Natural killer cell treated with Interleukin-12 subunit alpha and Interleukin-12 subunit beta and Interleukin-15 and Interleukin-18, amount 100 ng/mL, for 72 hours (primary cell): ENCODE measurements at regions not wholly inside any gene's neighbourhood (a gene's known extent, or its start where the extent isn't known, plus 50 kb on each side); places are given as distances from the start of the nearest gene placed in this dataset.

ENCODE experiments used
- ATAC-seq, 2 donors: fragments of 150-1000 bp; cut with Tn5 transposase in 1 of 2; sonication (Bioruptor Pico), chemical (Tn5 transposase) in 1 of 2; 2 replicates each; pipeline ENCODE4 v1.10.0; 2021
- DNase-seq: peaks from one replicate; pipeline ENCODE4 v3.0.0; 2022; ENCODE audit warnings: low spot score
- H3K27ac Mint-ChIP-seq, 2 donors: 1 replicate in 1 of 2; 2 replicates in 1 of 2; pipeline ENCODE4 v1.8.0; 2022; ENCODE audit warnings: mixed read lengths in 2 of 2, mild to moderate bottlenecking in 1 of 2, moderate library complexity in 1 of 2
- H3K27me3 Mint-ChIP-seq, 2 donors: 1 replicate in 1 of 2; 2 replicates in 1 of 2; pipeline ENCODE4 v1.8.0; 2022; ENCODE audit warnings: mixed read lengths in 2 of 2
- H3K36me3 Mint-ChIP-seq: one replicate; pipeline ENCODE4 v1.8.0; 2022; ENCODE audit warnings: mixed read lengths
- H3K4me1 Mint-ChIP-seq, 2 donors: 1 replicate in 1 of 2; 2 replicates in 1 of 2; pipeline ENCODE4 v1.8.0; 2022; ENCODE audit warnings: low read depth in 2 of 2, mixed read lengths in 2 of 2, mild to moderate bottlenecking in 1 of 2
- H3K4me3 Mint-ChIP-seq: one replicate; pipeline ENCODE4 v1.8.0; 2022; ENCODE audit warnings: mixed read lengths
- H3K9me3 Mint-ChIP-seq: 2 replicates; pipeline ENCODE4 v1.8.0; 2022; ENCODE audit warnings: mixed read lengths

GRCh38 chr5:8749556-8749955, 796.3 kb downstream of the SEMA5A start:
- H3K4me1 Mint-ChIP-seq, result no peaks in the 10 kb centered on the region

DNA sequence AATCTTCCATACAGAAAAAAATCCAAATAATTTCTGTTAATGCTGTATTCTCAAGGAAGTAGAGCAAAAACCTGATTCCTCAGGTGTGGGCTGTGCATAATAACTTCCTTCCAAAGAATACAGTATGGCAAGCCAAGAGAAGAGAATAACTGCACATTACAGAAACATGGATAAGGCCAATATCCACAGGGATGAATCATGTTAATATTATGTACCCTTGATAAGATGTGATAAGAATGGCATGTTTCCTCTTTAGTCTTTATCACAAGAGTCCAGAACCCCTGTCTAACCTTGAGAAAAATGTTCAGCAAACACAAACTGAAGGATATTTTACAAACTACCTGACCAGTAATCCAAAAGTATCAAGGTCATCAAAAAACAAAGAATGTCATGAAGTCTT, 795.8 kb downstream of the SEMA5A start:
- ATAC-seq, result no peak
- Mint-ChIP-seq H3K4me1 (no peaks in the 10 kb centered on the region), H3K9me3 (peaks cover 18% of the 10 kb centered on the region), H3K27ac (no peak overlapping the region), H3K4me3 (no peak overlapping the region), H3K27me3 (no peaks in the 10 kb centered on the region), H3K36me3 (no peaks in the 10 kb centered on the region)
- no peak for DNase-seq

More at GRCh38 chr5:8749556-8749955, 796.3 kb downstream of the SEMA5A start:
- no peaks in the 10 kb centered on the region for H3K27me3 Mint-ChIP-seq
- no peak overlapping the region for H3K4me3 Mint-ChIP-seq
- ATAC-seq (no peak), DNase-seq (no peak)
- H3K9me3 Mint-ChIP-seq, result peaks cover 16% of the 10 kb centered on the region
- H3K27ac Mint-ChIP-seq, result no peak overlapping the region
- H3K36me3 Mint-ChIP-seq, result no peaks in the 10 kb centered on the region

DNA sequence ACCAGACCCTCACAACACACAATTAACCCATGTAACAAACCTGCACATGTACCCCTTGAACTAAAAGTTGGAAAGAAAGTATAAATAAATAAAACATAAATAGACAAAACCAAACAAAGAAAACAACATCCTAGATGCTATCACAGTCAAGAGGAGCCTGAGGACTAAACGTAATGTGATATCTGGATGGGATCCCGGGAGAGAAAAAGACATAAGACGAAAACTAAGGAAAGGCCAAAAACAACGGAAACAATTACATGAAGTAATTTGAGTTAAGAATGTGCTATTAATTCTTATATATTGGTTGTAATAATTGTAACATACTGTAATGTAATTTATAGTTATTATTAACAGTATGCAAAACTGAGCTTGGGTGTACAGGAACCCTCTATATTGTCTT, 793.9 kb downstream of the SEMA5A start:
- no peaks in the 10 kb centered on the region for H3K4me1 Mint-ChIP-seq
- ATAC-seq, result no peak
- H3K27ac Mint-ChIP-seq, result no peak overlapping the region
- no peaks in the 10 kb centered on the region for H3K27me3 Mint-ChIP-seq
- H3K4me3 Mint-ChIP-seq, result no peak overlapping the region
- no peak for DNase-seq
- no peaks in the 10 kb centered on the region for H3K36me3 Mint-ChIP-seq
- H3K9me3 Mint-ChIP-seq, result peaks cover 21% of the 10 kb centered on the region

DNA sequence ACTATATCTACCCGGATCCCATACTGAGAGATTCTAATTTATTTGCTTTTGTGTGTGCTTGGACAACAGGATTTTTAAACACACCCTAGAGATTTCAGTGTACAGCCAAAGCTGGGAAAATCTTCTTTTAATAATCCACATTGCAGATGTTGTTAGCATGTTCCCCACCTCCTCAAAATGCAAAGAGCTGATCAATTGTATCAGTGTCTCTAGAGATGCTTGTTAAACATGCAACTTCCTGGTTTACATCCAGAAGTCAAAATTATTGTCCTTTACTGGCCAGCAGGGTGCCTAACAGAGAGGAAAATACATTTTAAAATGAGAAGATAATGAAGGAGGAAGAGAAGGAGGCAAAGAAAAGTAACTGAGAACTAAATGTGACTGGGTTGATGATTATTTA, 793.3 kb downstream of the SEMA5A start:
- ATAC-seq (no peak), DNase-seq (no peak)
- Mint-ChIP-seq H3K9me3 (peaks cover 23% of the 10 kb centered on the region), H3K27ac (no peak overlapping the region), H3K4me3 (no peak overlapping the region), H3K4me1 (no peaks in the 10 kb centered on the region), H3K36me3 (no peaks in the 10 kb centered on the region), H3K27me3 (no peaks in the 10 kb centered on the region)

DNA sequence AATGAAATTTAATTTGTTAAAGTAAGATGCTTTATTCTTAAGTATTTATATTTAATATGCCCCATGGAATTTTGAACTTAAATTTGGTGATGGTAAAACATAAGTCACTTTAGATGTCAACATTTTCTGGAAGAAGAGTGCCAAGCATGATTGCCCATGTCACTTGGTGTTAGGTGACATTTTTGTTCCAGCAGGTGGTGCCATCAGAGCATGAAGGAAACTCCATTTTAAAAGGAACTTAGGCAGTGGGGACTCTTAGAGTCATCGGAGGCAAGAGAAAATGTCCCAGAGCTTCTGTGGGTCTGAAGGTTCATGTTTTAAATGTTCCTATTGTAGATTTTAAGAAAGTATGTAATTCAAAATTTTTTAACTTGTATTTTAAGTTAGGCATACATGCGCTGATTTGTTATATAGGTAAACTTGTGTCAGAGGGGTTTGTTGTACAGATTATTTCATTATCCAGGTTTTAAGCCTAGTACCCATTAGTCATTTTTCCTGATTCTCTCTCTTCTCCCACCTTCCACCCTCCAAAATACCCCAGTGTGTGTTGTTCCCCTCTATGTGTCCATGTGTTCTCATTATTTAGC, 789.3 kb downstream of the SEMA5A start:
- DNase-seq, result no peak
- H3K27me3 Mint-ChIP-seq, result no peaks in the 10 kb centered on the region
- no peak overlapping the region for H3K27ac Mint-ChIP-seq
- no peak for ATAC-seq
- H3K36me3 Mint-ChIP-seq, result peaks cover 7% of the 10 kb centered on the region
- H3K9me3 Mint-ChIP-seq, result peaks cover 26% of the 10 kb centered on the region
- H3K4me3 Mint-ChIP-seq, result no peak overlapping the region
- no peaks in the 10 kb centered on the region for H3K4me1 Mint-ChIP-seq

DNA sequence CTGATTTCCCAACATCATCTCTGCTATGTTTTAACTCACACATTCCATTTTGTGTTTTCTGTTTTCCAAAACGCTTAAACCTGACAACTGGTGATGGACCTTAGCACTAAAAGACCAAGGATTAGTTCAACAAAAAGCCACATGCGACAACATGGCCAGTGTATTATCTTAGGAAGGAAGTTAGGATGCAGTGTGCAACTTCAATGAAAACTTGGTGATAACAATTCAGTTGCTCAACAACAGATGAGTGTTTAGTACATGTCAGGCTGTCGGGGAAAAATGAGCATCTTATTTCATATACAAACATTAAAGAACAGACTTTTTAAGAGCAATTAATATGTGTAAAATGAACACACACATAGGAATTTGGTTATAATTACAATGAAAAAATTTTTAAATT, 780.0 kb downstream of the SEMA5A start:
- Mint-ChIP-seq H3K9me3 (peaks cover 16% of the 10 kb centered on the region), H3K27ac (no peak overlapping the region), H3K4me3 (no peak overlapping the region), H3K4me1 (no peaks in the 10 kb centered on the region), H3K36me3 (no peaks in the 10 kb centered on the region), H3K27me3 (no peaks in the 10 kb centered on the region)
- ATAC-seq (no peak), DNase-seq (no peak)

- no peak for ATAC-seq
- Mint-ChIP-seq H3K4me3 (no peak overlapping the region), H3K4me1 (no peaks in the 10 kb centered on the region), H3K27me3 (no peaks in the 10 kb centered on the region), H3K9me3 (peaks cover 16% of the 10 kb centered on the region), H3K27ac (no peak overlapping the region), H3K36me3 (no peaks in the 10 kb centered on the region)
- DNase-seq, result no peak
Measured at GRCh38 chr5:8766448-8766847, 779.4 kb downstream of the SEMA5A start.

- no peaks in the 10 kb centered on the region for H3K36me3 Mint-ChIP-seq
- H3K27ac Mint-ChIP-seq, result no peak overlapping the region
- peaks cover 20% of the 10 kb centered on the region for H3K9me3 Mint-ChIP-seq
- no peak for DNase-seq
- H3K4me3 Mint-ChIP-seq, result no peak overlapping the region
- ATAC-seq, result no peak
- no peaks in the 10 kb centered on the region for H3K4me1 Mint-ChIP-seq
- no peaks in the 10 kb centered on the region for H3K27me3 Mint-ChIP-seq
Measured at GRCh38 chr5:8767111-8767510, 778.8 kb downstream of the SEMA5A start.

DNA sequence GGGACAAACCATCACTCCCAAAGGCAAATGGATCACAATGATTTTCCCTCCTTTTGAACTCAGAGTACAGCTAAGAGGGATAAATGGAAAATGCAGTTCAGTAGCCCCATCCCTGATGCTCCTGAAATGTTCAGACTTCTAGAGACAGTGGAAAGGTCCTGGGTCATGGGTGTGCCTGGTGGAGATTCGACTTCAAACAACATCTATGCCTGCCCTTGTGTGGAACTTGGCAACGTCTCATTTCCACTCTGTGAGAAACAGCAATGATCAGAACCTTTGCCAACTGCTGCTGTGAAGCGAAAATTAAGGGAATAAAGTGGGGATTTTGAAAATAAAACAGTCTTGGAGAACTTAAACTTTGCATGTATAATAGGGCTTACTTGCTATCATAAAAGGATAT, 778.1 kb downstream of the SEMA5A start:
- H3K4me1 Mint-ChIP-seq, result no peaks in the 10 kb centered on the region
- no peak overlapping the region for H3K4me3 Mint-ChIP-seq
- peaks cover 16% of the 10 kb centered on the region for H3K9me3 Mint-ChIP-seq
- no peaks in the 10 kb centered on the region for H3K27me3 Mint-ChIP-seq
- no peaks in the 10 kb centered on the region for H3K36me3 Mint-ChIP-seq
- DNase-seq, result no peak
- H3K27ac Mint-ChIP-seq, result no peak overlapping the region
- no peak for ATAC-seq

DNA sequence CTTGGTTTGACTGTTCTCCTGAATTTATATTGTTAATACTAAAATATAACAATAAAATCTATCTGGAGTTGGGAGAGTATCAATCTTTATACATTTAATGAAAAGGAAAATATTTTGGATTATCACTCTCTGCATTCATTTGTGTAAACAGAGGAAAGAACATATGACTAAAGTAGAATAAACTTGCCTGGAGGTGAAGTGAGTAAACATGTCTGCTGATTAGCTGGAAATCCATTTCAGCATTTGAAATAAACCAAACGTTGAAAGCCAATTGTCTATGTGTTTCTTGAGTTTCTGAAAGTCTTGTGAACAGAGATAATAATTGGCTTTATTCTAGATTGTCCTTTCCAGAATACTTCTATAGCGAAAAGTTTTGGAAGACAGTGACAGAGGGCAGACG, 776.2 kb downstream of the SEMA5A start:
- Mint-ChIP-seq H3K9me3 (peaks cover 16% of the 10 kb centered on the region), H3K36me3 (no peaks in the 10 kb centered on the region), H3K27me3 (no peaks in the 10 kb centered on the region), H3K27ac (no peak overlapping the region), H3K4me3 (no peak overlapping the region), H3K4me1 (no peaks in the 10 kb centered on the region)
- DNase-seq, result no peak
- no peak for ATAC-seq

GRCh38 chr5:8770431-8770830, 775.4 kb downstream of the SEMA5A start:
- ATAC-seq (no peak), DNase-seq (no peak)
- H3K4me3 Mint-ChIP-seq, result no peak overlapping the region
- no peaks in the 10 kb centered on the region for H3K4me1 Mint-ChIP-seq
- peaks cover 16% of the 10 kb centered on the region for H3K9me3 Mint-ChIP-seq
- H3K27me3 Mint-ChIP-seq, result no peaks in the 10 kb centered on the region
- H3K36me3 Mint-ChIP-seq, result no peaks in the 10 kb centered on the region
- no peak overlapping the region for H3K27ac Mint-ChIP-seq

GRCh38 chr5:8773046-8773615, 772.7 kb downstream of the SEMA5A start:
- no peaks in the 10 kb centered on the region for H3K27me3 Mint-ChIP-seq
- H3K36me3 Mint-ChIP-seq, result no peaks in the 10 kb centered on the region

GRCh38 chr5:8784692-8785091, 761.2 kb downstream of the SEMA5A start:
- no peak for DNase-seq
- Mint-ChIP-seq H3K27ac (no peak overlapping the region), H3K36me3 (no peaks in the 10 kb centered on the region), H3K4me3 (no peak overlapping the region), H3K9me3 (peaks cover 37% of the 10 kb centered on the region), H3K27me3 (no peaks in the 10 kb centered on the region), H3K4me1 (no peaks in the 10 kb centered on the region)
- no peak for ATAC-seq

More at GRCh38 chr5:8773046-8773615, 772.7 kb downstream of the SEMA5A start:
- Mint-ChIP-seq H3K4me3 (no peak overlapping the region), H3K27ac (no peak overlapping the region), H3K9me3 (peaks cover 19% of the 10 kb centered on the region), H3K4me1 (no peaks in the 10 kb centered on the region)
- ATAC-seq, result no peak
- no peak for DNase-seq

DNA sequence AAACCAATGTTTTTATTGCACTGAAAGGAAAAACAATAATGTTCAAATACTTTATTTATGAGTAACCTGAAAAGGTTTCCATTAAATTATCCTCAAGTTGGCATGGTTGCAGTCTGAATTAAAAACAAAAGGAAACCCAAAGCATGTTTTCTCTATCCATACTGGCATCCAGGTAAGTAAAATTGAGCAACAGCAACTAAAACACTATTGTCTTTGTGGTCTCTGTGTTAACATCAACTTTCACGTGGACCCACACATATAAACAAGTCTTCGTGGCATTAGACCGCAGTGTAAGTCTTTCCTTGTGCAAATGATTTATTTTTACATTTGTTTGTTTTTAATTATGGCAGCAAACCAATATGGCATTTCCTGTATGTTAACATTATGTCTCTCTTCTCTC, 757.6 kb downstream of the SEMA5A start:
- H3K9me3 Mint-ChIP-seq, result peaks cover 32% of the 10 kb centered on the region
- no peak overlapping the region for H3K27ac Mint-ChIP-seq
- no peaks in the 10 kb centered on the region for H3K4me1 Mint-ChIP-seq
- no peaks in the 10 kb centered on the region for H3K36me3 Mint-ChIP-seq
- ATAC-seq (no peak), DNase-seq (no peak)
- H3K27me3 Mint-ChIP-seq, result no peaks in the 10 kb centered on the region
- no peak overlapping the region for H3K4me3 Mint-ChIP-seq

DNA sequence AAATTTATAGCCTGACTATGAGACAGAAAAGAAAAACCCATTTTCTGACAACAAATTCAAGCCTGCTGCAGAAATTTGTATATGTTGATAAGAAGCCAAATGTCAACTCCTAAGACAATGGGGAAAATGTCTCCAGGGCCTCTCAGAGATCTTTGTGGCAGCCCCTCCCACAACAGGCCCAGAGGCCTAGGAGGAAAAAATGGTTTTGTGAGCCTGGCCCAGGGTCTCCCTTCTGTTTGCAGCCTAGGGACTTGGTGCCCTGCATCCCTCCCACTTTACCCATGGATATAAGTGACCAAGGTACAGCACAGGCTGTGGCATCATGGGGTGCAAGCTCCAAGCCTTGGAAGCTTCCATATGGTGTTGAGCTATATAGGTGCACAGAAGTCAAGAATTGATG, 740.2 kb downstream of the SEMA5A start:
- Mint-ChIP-seq H3K36me3 (peaks cover 12% of the 10 kb centered on the region), H3K4me3 (no peak overlapping the region), H3K27ac (no peak overlapping the region), H3K9me3 (peaks cover 24% of the 10 kb centered on the region), H3K4me1 (no peaks in the 10 kb centered on the region), H3K27me3 (no peaks in the 10 kb centered on the region)
- DNase-seq, result no peak
- no peak for ATAC-seq
